NCI-H446 treated with DMSO at 0.1 percent for 48 hours (cell line): ENCODE measurements at regions not wholly inside any gene's neighbourhood (a gene's known extent, or its start where the extent isn't known, plus 50 kb on each side); places are given as distances from the start of the nearest gene placed in this dataset.
A peak's percentile ranks its signal among the peaks of the same experiment; 100 is the strongest.

Source experiments
- DNase-seq: peaks from one replicate; lab custom pipeline; 2025; lab: John Stamatoyannopoulos, UW

GRCh38 chr9:106531491-106531890, 331.5 kb upstream of the ZNF462 start:
- peak; percentile 47 for DNase-seq

GRCh38 chr9:106532306-106533015, 330.5 kb upstream of the ZNF462 start:
- no peak for DNase-seq

GRCh38 chr9:106534800-106535199, 328.2 kb upstream of the ZNF462 start:
- no peak for DNase-seq

GRCh38 chr9:106535439-106535838, 327.5 kb upstream of the ZNF462 start:
- no peak for DNase-seq

DNA sequence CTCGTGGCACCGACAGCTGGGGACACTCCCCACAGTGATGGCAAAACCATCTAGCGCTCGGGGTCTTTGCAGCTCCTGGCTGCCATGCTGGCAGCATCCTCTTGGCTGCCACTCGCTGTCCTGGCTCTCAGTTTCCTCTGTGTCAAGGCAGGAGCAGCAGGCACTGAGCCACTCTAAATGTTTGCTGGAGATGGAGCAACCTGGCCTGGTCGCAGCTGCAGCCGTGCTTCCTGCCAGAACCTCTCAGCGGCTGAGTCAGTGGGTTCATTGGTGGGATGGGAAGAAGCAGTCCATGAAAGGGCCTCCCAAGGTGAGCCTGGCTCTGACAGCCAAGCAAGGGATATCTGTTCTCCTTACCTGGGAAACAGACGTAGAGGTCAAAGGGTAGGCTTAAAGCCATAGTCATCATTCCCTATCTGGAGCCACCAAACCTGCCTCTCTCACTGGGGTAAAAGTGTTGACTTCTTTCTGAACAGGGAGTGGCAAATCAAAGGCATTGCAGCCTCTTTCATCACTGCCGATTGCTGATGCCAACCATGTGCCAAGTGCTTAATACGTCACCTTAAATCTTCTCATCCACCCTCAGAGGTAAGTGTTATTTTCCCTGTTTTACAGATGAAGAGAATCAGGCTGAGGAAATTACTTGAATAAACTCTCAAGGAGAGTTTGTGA, 304.8 kb upstream of the ZNF462 start:
- no peak for DNase-seq

DNA sequence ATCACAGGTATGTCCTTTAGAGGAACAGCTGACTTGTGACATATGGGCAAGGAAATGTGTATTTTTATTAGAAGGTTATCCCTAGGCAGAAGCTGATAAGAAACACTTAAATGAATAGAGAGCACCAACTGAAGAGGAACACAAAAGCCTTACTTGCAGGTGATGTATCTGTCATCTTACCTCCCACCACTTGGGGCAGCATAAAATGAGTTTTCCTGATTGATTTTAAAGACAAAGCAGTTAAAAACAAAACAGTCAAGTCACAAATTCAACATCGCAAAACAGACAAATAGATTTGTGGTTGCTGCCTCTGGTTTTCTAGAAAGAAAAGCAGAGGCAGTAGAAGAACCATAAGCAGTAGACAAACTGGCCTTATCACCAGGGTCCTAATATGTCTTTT, 302.4 kb upstream of the ZNF462 start:
- DNase-seq: no peak

DNA sequence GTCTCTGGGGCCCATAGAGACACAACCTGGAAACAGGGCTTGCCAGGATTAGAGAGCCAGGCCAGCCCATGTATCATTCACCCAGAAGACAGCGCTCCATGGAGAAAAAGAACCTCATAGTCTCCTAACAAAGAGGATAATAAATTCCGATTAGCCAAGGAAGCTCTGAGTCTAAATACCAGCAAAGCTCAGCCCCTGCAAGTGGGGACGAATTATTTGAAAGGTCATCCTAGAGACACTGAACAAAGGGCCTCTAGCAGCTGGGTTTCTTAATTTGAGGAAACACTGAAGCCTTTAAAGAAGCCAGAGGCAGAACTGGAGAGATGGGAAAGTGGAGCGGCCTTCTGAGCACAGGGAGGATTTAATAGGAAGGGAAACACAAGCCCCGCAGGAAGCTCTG, 287.1 kb upstream of the ZNF462 start:
- DNase-seq: no peak

DNA sequence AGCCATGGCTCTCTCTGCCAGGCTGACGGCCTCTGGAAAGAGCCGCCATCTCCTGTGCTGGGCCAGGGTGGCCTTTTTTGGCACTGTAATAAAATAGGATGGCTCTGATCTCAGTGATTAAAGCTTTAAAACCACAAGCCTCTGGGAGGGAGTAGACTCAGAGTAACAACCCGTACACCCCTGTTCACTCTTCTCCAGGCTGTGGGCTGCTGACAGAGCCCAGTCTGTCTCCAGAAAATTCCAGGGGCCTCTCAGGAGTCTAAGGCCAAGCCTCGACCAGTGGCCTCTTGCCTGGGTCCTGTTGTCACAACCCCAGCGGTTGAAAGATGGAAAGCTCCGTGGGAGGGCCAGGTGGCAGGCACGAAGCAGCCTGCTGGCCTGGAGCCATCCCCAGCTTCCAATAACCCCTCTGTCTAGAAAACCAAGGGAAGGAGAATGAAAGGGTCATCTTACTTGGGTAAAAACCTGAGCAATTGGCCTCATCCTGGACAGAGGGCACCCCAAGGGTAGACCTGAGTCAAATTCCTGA, 286.7 kb upstream of the ZNF462 start:
- no peak for DNase-seq

DNA sequence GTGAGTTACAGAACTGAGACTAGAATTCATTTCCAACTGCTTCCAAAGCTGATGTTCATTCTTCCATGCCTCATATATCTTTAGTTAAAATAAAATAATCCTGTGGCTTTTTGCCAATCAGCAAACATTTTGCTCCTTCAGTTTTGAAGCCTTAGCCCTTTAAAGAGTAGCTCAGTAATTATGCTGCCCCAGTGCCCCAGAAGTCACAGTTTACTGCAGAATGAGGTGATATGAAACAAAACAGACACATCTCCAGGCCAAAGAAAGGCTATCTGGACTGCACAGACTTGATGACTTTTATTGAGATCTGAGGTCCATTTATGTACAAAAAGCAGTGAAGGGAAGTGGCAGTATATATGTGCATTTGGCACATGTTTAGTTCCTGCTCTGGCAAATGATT, 285.8 kb upstream of the ZNF462 start:
- no peak for DNase-seq

DNA sequence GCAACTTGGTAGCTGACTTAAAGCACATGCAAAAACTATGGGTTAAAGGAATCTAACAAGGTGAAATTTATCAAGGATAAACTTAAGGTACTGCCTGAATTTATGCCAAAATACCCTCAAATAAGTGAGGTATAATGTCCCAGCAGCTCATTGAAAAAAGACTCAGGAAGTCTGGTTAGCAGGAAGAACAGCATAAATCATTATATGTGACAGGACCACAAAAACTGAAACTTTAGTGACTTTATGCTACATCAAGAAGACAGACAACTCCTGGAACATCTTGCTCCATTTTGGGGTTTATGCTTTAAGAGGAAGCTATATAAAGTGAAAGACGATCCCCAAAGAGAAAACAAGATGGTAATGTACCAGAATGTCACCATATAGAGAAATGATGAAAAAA, 282.4 kb upstream of the ZNF462 start:
- DNase-seq: no peak

DNA sequence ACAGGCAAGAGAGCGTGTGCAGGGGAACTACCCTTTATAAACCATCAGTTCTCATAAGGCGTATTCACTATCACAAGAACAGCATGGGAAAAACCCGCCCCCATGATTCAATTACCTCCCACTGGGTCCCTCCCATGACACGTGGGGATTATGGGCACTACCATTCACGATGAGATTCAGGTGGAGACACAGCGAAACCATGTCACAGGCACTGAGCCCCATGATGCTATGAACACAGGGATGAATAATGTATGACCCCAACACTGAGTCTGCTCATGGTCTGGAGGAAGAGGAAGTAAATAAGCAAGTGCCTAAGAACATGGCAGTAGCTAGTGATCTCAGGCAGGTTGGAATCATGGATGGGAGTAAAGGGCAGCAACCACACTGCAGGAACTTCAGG, 281.0 kb upstream of the ZNF462 start:
- DNase-seq: no peak

DNA sequence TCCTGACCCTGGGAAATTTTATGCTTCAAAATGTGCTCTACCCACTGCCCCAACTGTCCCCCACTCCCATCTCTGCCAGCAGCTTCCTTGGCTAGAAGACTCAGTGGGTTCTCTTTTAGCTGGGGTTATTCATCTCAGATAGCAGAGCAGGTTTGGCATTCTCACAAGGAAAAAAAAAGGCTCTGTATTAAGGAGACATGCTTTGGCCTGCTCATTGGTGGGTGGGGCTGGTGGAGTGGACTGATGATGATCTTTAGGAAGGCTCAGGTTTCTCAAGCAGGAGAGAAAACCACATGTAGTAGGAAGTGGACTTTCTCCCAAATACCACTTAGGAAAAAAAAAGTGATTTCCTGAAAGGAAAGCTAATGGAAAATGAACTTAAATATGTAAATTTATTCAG, 279.2 kb upstream of the ZNF462 start:
- DNase-seq: no peak

- no peak for DNase-seq
Observed at GRCh38 chr9:106587042-106587441, 275.9 kb upstream of the ZNF462 start.

DNA sequence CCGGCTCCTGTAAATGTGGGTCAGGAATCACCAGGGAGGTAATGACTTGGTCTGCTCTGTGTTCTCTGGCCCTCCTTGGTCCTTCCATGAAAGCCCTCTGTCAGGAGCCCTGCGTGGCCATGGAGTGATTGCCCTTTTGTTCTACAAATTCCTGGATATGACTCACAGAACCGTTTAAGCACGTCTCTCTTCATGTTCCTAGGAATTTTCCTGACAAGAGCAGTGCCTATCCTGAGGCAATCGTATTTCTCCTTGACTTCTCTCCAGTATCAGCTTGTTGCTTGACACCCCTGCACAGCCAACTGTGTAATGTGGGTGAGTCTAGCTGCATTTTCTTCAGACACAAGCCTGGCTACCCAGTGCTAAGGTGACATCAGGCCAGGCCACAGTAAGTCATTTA, 274.3 kb upstream of the ZNF462 start:
- DNase-seq: no peak

GRCh38 chr9:106590759-106591505, 272.0 kb upstream of the ZNF462 start:
- DNase-seq: no peak

GRCh38 chr9:106593201-106593600, 269.8 kb upstream of the ZNF462 start:
- DNase-seq: no peak

DNA sequence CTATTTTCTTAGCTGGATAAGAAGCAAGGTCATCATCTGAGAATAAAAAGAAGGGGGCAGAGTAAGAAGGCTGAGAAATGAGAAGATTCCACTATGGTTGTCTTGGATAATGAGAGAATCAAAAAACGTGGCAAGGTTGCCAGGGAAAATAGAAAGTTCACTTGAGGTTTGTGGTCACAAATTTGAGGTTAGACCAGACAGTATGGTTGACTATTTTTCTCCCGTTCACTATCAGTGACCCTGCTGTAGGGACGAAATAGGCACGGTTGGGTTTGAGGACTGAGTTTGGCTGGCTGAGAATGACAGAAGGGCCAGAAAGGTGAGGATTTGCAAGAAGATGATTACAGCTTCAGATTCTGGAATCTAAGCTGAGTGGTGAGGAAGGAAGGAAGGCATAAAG, 266.0 kb upstream of the ZNF462 start:
- DNase-seq: no peak

GRCh38 chr9:106600955-106601560, 261.9 kb upstream of the ZNF462 start:
- DNase-seq: no peak

DNA sequence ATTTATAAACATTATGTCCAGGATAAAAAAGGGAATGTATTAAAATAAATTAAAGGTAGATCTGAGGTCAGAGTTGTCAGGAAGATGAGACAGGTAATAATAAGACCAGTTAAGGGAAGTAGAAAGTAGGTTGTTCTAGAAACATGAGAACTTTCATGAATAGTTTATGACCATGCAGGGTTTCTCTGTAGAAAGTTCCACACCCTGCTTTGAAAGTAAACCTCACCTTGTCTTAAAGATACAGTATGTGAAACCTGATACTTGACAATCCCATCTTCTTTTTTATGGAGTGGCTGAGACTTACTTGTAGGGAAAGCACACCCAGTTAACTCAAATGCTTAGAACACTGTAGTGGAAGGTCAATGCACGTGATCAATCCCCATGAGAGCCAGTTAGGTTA, 260.6 kb upstream of the ZNF462 start:
- no peak for DNase-seq

GRCh38 chr9:106613250-106613737, 249.7 kb upstream of the ZNF462 start:
- DNase-seq: no peak

DNA sequence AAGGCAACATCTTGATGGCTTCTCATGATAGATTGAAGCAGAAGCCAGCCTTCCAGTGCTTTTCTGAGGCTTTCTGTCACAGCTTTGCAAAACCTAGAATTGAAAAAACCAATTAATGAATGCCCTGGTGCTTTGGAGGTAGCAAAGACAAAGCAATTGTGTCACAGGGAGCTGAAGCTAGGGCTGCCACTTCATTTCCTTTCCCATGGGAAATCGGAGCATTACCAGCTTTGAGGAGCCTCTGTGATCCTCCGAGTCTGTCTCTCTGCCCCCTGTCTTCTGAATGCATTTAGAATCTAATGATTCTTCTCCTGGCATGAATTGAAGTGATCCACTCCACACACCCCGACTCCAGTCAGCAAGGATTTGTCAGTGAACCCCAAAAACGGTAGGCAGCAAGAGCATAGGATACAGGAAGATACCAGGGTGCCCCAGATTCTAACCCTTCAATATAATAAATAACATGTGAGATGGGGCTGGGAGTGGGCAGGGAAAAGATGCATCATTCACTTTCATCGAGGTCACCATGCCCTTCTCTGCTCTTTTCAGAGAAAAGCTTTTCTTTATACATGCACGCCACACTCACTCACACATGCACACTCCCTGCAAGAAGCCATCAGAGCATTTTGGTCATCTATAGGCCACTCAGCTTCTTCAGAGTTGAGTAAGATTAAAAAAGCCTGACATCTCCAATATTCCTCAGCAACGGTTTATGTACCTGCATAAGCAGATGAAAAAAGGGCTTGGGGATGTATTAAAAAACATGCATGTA, 247.7 kb upstream of the ZNF462 start:
- no peak for DNase-seq

- no peak for DNase-seq
Observed at GRCh38 chr9:106616026-106616425, 246.9 kb upstream of the ZNF462 start.
